Hematopoietic multipotent progenitor cell treated with erythropoietin and hydrocortisone succinate and interleukin-3 and kit ligand, for 17 days (in vitro differentiated cells): ENCODE measurements at regions not wholly inside any gene's neighbourhood (a gene's known extent, or its start where the extent isn't known, plus 50 kb on each side); places are given as distances from the start of the nearest gene placed in this dataset.
"Not testable (repeated sequence)": the region's sequence is repeated elsewhere in the genome, so short reads cannot be mapped to it uniquely, and the experiment has no call there.

Source experiments
- DNase-seq: peaks from one replicate; pipeline ENCODE4 v3.0.0-alpha.2; 2015; ENCODE audit warnings: low spot score

- no peak for DNase-seq
These were observed 1193.4 kb downstream of the DSC3 start for GRCh38 chr18:29849144-29849543.

GRCh38 chr18:29841631-29842030, 1200.9 kb downstream of the DSC3 start:
- no peak for DNase-seq

- DNase-seq: no peak
These were observed 1202.5 kb downstream of the DSC3 start for GRCh38 chr18:29840089-29840488.

GRCh38 chr18:29838961-29839360, 1203.6 kb downstream of the DSC3 start:
- not testable (repeated sequence) for DNase-seq

GRCh38 chr18:29838556-29838955, 1204.0 kb downstream of the DSC3 start:
- DNase-seq: no peak

- DNase-seq: no peak
These were observed 1218.9 kb downstream of the DSC3 start for GRCh38 chr18:29823671-29824070.

GRCh38 chr18:29821544-29821943, 1221.0 kb downstream of the DSC3 start:
- DNase-seq: no peak

- no peak for DNase-seq
These were observed 1231.0 kb downstream of the DSC3 start for GRCh38 chr18:29811519-29811918.

- no peak for DNase-seq
These were observed 1261.7 kb downstream of the DSC3 start for GRCh38 chr18:29780816-29781215.

GRCh38 chr18:29779096-29779495, 1263.4 kb downstream of the DSC3 start:
- DNase-seq: no peak

GRCh38 chr18:29753379-29753778, 1289.2 kb downstream of the DSC3 start:
- no peak for DNase-seq

- DNase-seq: no peak
These were observed 1292.8 kb downstream of the DSC3 start for GRCh38 chr18:29749704-29750103.

GRCh38 chr18:29741461-29741860, 1301.1 kb downstream of the DSC3 start:
- DNase-seq: no peak

- DNase-seq: no peak
These were observed 1304.9 kb downstream of the DSC3 start for GRCh38 chr18:29737620-29738019.

- no peak for DNase-seq
These were observed 1305.4 kb downstream of the DSC3 start for GRCh38 chr18:29737190-29737589.

- no peak for DNase-seq
These were observed 1312.5 kb downstream of the DSC3 start for GRCh38 chr18:29730073-29730472.

GRCh38 chr18:29726646-29727045, 1315.9 kb downstream of the DSC3 start:
- no peak for DNase-seq

GRCh38 chr18:29723486-29723885, 1319.1 kb downstream of the DSC3 start:
- not testable (repeated sequence) for DNase-seq

- DNase-seq: not testable (repeated sequence)
These were observed 1326.6 kb downstream of the DSC3 start for GRCh38 chr18:29715960-29716359.

- DNase-seq: no peak
These were observed 1329.8 kb downstream of the DSC3 start for GRCh38 chr18:29712785-29713184.

GRCh38 chr18:29711932-29712331, 1330.6 kb downstream of the DSC3 start:
- DNase-seq: no peak

GRCh38 chr18:29693334-29693733, 1349.2 kb downstream of the DSC3 start:
- DNase-seq: no peak

- DNase-seq: no peak
These were observed 1361.0 kb downstream of the DSC3 start for GRCh38 chr18:29681578-29681977.

- no peak for DNase-seq
These were observed 1378.1 kb downstream of the DSC3 start for GRCh38 chr18:29664278-29665036.
